Neutrophil (primary cell): ENCODE measurements at regions not wholly inside any gene's neighbourhood (a gene's known extent, or its start where the extent isn't known, plus 50 kb on each side); places are given as distances from the start of the nearest gene placed in this dataset.

Experiments used
- H3K27ac ChIP-seq: fragments of 200-600 bp; sonication (generic); 2 replicates; pipeline ENCODE4 v1.5.1; 2016; ENCODE audit warnings: mild to moderate bottlenecking, moderate library complexity
- H3K27me3 ChIP-seq: fragments of 200-600 bp; sonication (generic); 2 replicates; pipeline ENCODE4 v1.6.0; 2016; ENCODE audit warnings: mild to moderate bottlenecking
- H3K36me3 ChIP-seq: fragments of 200-600 bp; sonication (generic); 2 replicates; pipeline ENCODE4 v1.5.1; 2017
- H3K4me1 ChIP-seq, 2 experiments: fragments of 200-600 bp in 1 of 2; sonication (generic) in 1 of 2; 1 replicate in 1 of 2; 2 replicates in 1 of 2; pipeline versions ENCODE4 v1.5.1 to v1.6.1; 2013 to 2016; ENCODE audit warnings: low read depth in 1 of 2, low read length in 1 of 2, mild to moderate bottlenecking in 1 of 2, moderate library complexity in 1 of 2; ENCODE audit not compliant: control insufficient read depth in 1 of 2, insufficient read depth in 1 of 2
- H3K4me3 ChIP-seq, 2 experiments: fragments of 200-600 bp in 1 of 2; sonication (generic) in 1 of 2; 1 replicate in 1 of 2; 2 replicates in 1 of 2; pipeline ENCODE4 v1.5.1; 2013 to 2016; ENCODE audit warnings: low read depth in 1 of 2, low read length in 1 of 2, mild to moderate bottlenecking in 1 of 2, moderate library complexity in 1 of 2
- H3K9me3 ChIP-seq: fragments of 200-600 bp; sonication (generic); 2 replicates; pipeline ENCODE4 v1.5.1; 2016
- CTCF ChIP-seq: fragments of 200-600 bp; sonication (generic); IDR thresholded peaks from 2 replicates; pipeline ENCODE4 v1.5.1; 2016; ENCODE audit warnings: antibody characterized with exemption

- Histone ChIP-seq H3K4me1 (no peaks in the 10 kb centered on the region), H3K27me3 (no peaks in the 10 kb centered on the region), H3K27ac (no peak overlapping the region), H3K4me3 (no peak overlapping the region), H3K9me3 (no peaks in the 10 kb centered on the region), H3K36me3 (no peaks in the 10 kb centered on the region)
- TF ChIP-seq CTCF, result no peak
Measured at GRCh38 chr5:166959766-166960165, 1331.7 kb upstream of the WWC1 start.

- no peak overlapping the region for H3K4me3 ChIP-seq
- TF ChIP-seq CTCF, result no peak
- no peaks in the 10 kb centered on the region for H3K4me1 ChIP-seq
- no peaks in the 10 kb centered on the region for H3K36me3 ChIP-seq
- no peaks in the 10 kb centered on the region for H3K27me3 ChIP-seq
- H3K27ac ChIP-seq, result no peak overlapping the region
- H3K9me3 ChIP-seq, result no peaks in the 10 kb centered on the region
Measured at GRCh38 chr5:166961028-166961427, 1330.4 kb upstream of the WWC1 start.

- no peak overlapping the region for H3K4me3 ChIP-seq
- H3K27ac ChIP-seq, result no peak overlapping the region
- no peaks in the 10 kb centered on the region for H3K9me3 ChIP-seq
- H3K27me3 ChIP-seq, result no peaks in the 10 kb centered on the region
- TF ChIP-seq CTCF, result no peak
- H3K36me3 ChIP-seq, result no peaks in the 10 kb centered on the region
- H3K4me1 ChIP-seq, result no peaks in the 10 kb centered on the region
Measured at GRCh38 chr5:166961913-166962312, 1329.5 kb upstream of the WWC1 start.

- Histone ChIP-seq H3K9me3 (no peaks in the 10 kb centered on the region), H3K36me3 (no peaks in the 10 kb centered on the region), H3K4me3 (no peak overlapping the region), H3K27ac (no peak overlapping the region), H3K4me1 (no peaks in the 10 kb centered on the region), H3K27me3 (no peaks in the 10 kb centered on the region)
- no peak for TF ChIP-seq CTCF
Measured at GRCh38 chr5:166962461-166962860, 1329.0 kb upstream of the WWC1 start.

GRCh38 chr5:166963596-166963995 is 1327.8 kb upstream of the WWC1 start:
- Histone ChIP-seq H3K27me3 (no peaks in the 10 kb centered on the region), H3K36me3 (no peaks in the 10 kb centered on the region), H3K4me1 (no peaks in the 10 kb centered on the region), H3K27ac (no peak overlapping the region), H3K4me3 (no peak overlapping the region), H3K9me3 (no peaks in the 10 kb centered on the region)
- no peak for TF ChIP-seq CTCF

GRCh38 chr5:166977911-166978422 is 1313.5 kb upstream of the WWC1 start:
- no peaks in the 10 kb centered on the region for H3K36me3 ChIP-seq
- H3K4me1 ChIP-seq, result peaks cover 0 to 25% of the 10 kb centered on the region in 2 experiments
- H3K9me3 ChIP-seq, result no peaks in the 10 kb centered on the region
- peaks cover 34% of the 10 kb centered on the region for H3K27me3 ChIP-seq
- H3K4me3 ChIP-seq, result peak overlapping the region in 1 of 2 experiments; percentile 55
- no peak for TF ChIP-seq CTCF
- no peak overlapping the region for H3K27ac ChIP-seq
